ENCODE measurements at regions not wholly inside any gene's neighbourhood (a gene's known extent, or its start where the extent isn't known, plus 50 kb on each side); places are given as distances from the start of the nearest gene placed in this dataset.

- peak; percentile 76 for DNase-seq (ENCODE audit: low read depth)
These were observed 95.1 kb upstream of the PLET1 start for GRCh38 chr11:112355726-112356125.

- no peak for DNase-seq (ENCODE audit: low read depth)
These were observed 96.8 kb upstream of the PLET1 start for GRCh38 chr11:112357488-112357887.

DNA sequence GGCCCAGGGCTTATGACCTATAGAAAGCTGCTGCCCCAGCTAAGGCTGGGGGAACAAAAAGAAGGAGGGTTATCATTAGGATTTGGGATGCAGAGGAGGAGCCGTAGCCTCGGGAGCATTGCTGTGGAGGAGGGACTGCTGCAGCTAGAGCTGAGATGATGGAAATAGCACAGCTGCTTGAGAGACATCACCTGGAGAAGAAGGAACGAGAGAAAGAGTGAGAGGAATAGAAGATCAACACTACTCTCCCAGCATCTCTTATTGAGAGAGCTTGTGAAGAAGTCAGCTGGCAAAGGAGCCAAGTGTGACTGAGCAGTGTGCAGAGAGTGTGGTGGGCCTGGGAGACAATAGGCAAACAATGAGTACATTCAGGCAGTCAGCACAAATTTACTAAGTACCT, 100.7 kb upstream of the PLET1 start:
- no peak for DNase-seq (ENCODE audit: low read depth)

DNA sequence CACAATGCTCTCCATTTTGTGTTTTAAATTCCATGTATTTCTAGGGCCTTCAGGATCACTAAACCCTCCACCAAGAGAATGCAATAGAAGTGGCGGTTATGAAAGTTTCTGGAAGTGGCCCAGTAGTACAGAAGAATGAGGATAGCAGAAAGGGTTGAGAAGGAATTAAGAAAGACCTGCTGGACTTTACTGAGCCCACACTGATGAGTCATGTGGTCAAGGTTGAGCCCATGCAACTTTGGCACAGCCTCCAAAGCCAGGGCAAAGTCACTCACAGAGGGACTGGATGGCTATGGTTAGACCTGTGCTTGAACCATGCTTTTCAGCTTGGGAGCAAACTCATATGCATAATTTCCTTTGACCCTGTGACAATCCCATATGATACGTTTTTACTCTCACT, 102.9 kb upstream of the PLET1 start:
- DNase-seq (ENCODE audit: low read depth) = no peak

DNA sequence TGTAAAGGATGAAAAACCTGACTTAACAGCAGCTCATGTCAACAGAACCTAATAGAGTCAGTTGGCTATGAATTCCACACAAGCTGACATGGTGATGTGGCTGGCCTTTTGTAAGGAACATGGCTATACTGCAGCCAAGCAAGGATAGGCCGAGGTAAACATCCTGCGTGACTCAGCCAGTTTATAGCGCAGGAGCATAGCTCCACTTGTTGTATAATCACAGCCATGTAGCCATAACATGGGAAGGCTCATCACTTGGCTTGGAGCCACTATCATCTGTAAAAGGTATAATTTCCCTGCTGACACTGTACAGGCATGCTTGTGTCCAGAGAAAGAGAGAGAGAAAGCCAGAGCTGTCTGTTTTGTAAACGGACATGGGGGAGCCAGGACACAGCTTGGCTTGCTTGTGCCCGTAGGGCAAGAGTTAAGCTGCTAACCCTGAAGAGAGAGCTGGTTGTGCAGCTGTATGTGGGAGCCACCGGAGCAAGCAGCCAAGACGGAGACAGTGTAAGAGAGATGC, 104.4 kb upstream of the PLET1 start:
- peak; percentile 70 for DNase-seq (ENCODE audit: low read depth)

DNA sequence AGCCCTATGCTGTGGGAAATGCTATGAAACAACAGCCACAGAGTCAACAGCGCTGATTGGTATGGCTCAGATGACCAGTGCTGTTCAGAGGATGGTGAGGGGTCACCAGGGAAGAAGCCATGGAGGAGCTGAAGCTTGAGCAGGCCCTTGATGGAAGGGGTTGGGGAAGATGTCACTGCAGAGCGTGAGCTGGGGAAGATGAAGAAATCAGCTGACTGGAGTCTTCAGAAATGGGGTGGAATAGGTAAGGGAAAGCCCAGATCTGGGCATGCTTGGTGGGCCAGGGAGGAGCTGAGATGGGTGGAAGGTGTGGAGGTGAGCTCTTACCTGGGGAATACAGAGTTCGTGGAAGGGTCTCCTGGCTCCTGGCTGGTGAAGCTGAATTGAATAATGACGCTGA, 105.4 kb upstream of the PLET1 start:
- DNase-seq (ENCODE audit: low read depth) = no peak

DNA sequence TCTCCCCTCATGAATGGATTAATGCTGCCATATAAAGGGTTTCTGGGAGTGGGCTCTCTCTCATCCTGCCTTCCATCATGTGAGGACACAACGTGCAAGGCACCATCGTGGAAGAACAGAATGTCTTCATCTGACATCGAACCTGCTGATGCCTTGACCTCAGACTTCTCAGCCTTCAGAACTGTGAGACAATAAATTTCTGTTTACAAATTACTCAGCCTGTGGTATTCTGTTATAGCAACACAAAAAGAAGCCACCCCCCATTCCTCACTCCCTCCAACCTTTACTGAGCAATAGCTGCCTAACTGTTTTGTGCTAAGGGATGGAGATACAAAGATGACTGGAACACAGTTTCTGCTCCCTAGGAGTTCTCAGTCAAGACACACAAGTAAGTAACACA, 106.1 kb upstream of the PLET1 start:
- DNase-seq (ENCODE audit: low read depth) = no peak

DNA sequence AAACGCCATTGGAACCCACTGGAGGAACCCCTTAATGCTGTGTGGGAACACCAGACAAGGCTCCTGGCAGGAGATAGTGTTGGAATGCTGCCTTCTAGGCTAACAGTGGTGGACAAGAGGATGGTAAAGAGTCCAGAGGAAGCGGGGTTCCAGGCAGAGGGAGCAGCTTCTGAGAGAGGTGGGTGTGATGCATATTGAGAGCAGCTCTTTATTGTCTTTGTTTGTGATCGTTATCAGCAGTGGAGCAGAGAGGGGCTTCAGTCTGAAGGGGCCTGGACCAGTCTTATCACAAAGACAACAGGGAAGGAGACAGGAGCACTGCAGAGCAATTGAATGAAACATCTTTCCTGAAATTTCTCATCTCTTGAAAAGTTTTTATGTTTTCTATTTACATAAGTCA, 106.8 kb upstream of the PLET1 start:
- no peak for DNase-seq (ENCODE audit: low read depth)

GRCh38 chr11:112367895-112368294, 107.2 kb upstream of the PLET1 start:
- DNase-seq (ENCODE audit: low read depth) = no peak

DNA sequence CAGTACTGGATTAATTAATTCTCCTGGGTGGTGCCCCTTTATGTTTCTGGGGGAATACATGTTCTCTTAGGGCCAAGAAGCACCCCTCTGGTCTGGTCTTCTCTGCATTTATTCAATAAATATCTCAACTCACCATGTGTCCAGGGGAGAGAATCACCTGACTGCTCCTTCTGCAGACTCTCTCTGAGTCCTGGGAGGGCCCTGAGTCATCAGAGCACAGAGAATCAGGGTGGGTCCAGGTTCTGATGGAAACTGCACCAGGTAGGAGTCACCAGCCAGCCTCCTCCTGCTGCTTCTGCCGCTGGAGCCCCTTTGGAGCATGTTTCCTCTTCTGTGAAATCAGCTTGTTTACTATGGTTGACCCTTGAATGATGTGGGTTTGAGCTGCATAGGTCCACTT, 107.7 kb upstream of the PLET1 start:
- no peak for DNase-seq (ENCODE audit: low read depth)

GRCh38 chr11:112369374-112369773, 108.7 kb upstream of the PLET1 start:
- DNase-seq (ENCODE audit: low read depth) = no peak

- DNase-seq (ENCODE audit: low read depth) = no peak
These were observed 109.3 kb upstream of the PLET1 start for GRCh38 chr11:112369916-112370315.

GRCh38 chr11:112374486-112375140, 114.0 kb upstream of the PLET1 start:
- no peak for DNase-seq (ENCODE audit: low read depth)

DNA sequence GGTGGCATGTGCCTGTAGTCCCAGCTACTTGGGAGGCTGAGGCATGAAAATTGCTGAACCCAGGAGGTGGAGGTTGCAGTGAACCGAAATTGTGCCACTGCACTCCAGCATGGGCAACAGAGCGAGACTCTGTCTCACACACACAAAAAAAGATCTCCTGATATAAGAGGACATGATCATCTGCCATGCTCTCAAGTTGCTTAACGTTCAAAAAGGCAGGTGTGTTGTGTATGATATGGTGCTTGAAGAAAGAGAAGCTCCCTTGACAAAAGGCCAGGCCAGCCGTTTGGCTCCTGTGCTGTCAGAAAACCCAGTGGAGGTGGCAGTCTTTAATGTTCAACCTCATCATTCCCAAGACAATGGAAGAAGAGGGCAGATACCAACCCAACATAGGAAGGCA, 117.3 kb upstream of the PLET1 start:
- no peak for DNase-seq (ENCODE audit: low read depth)

GRCh38 chr11:112380464-112380863, 119.8 kb upstream of the PLET1 start:
- DNase-seq (ENCODE audit: low read depth) = no peak

- no peak for DNase-seq (ENCODE audit: low read depth)
These were observed 120.9 kb upstream of the PLET1 start for GRCh38 chr11:112381578-112381977.

GRCh38 chr11:112382561-112382960, 121.9 kb upstream of the PLET1 start:
- no peak for DNase-seq (ENCODE audit: low read depth)

GRCh38 chr11:112388496-112388895, 127.8 kb upstream of the PLET1 start:
- DNase-seq (ENCODE audit: low read depth) = no peak

DNA sequence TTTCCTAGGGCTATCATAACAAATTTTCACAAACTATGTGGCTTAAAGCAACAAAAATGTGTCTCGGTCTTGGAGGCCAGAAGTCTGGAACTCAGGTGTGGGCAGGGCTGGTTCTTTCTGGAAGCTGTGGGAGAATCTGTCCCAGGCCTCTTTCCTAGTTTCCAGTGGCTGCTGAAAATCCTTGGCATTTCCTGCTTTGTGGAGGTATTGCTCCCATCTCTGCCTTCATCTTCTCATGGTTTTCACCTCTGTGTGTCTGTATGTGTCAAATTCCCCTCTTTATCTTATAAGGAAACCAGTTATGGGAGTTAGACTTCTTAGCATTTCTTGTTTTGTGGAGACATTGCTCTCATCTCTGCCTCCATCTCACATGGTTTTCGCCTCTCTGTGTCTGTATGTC, 130.4 kb upstream of the PLET1 start:
- no peak for DNase-seq (ENCODE audit: low read depth)

DNA sequence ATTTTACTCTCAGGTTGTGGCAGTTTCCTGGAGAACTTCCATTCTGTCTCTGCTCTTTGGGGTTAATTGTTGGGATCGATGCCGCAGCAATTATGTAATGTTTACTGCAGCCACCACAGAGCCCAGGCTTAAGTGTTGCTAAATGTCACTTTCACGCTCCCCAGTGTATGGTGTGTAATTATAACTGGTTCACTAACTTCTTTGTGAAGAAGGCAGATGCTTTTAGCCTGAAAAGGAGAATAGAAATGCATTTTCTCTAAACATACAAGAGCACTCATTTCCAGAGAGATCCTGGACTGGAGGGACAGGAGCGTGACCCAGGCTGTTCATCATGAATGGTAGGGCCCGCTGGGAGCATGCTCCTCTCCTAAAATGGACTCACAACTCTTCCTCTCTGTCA, 132.2 kb upstream of the PLET1 start:
- no peak for DNase-seq (ENCODE audit: low read depth)

DNA sequence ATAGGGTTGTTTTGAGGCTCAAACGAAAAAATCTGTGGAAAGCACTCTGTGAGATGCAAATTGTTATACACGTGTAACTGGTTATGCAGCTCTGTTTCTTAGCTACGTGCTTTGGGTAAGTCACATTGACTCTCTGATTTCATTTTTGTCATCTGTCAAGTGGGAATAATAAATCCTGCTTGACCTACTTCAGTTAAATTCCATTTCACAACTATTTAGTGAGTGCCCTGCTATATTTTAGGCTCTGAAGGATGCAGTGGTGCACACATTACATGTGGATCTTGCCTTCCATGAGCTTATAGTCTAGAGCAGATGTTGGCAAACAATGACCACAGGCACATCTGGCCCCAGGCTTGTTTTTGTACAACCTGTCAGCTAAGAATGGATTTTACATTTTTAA, 133.6 kb upstream of the PLET1 start:
- DNase-seq (ENCODE audit: low read depth) = no peak

- no peak for DNase-seq (ENCODE audit: low read depth)
These were observed 135.4 kb upstream of the PLET1 start for GRCh38 chr11:112396076-112396475.

DNA sequence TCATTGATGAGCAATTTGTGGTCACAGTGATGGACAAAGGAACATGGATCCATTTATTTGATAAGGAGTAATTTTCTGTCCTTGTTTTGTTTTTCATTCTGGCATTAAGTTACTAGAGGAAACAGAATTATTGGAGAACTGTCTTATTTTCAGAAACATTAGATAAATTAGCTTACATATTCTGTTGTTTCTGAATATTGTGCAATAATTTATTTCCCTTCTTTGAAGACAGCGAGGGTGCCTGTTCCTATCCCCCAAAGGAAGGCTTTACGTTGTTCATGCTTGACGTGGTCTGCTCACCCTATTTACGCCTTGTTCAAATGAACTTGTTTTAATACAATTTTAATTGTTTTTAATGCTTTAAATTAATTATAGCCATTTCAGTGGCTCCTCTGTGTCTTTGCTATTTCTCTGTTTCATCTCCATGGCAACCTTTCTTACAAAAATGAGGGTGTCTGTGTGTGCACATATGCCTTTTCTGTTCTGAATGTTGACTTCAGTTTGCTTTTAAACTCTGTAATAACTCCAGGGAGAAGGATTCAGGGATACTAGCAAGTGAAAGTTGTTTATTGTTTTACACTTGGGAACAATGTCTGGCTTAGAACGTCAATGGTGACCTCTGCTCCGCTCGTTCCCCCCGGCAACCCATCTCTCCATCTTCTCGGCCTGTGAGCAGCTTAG, 138.3 kb upstream of the PLET1 start:
- DNase-seq (ENCODE audit: low read depth) = no peak
